PFSK-1 (cell line): ENCODE measurements at regions not wholly inside any gene's neighbourhood (a gene's known extent, or its start where the extent isn't known, plus 50 kb on each side); places are given as distances from the start of the nearest gene placed in this dataset.

Source experiments
- FOXP2 ChIP-seq: optimal IDR thresholded peaks from 2 replicates; pipeline ENCODE3; 2011; ENCODE audit warnings: borderline replicate concordance, control low read depth, inconsistent platforms; ENCODE audit not compliant: insufficient read depth; ENCODE audit errors: extremely low read length, extremely low read depth
- POLR2AphosphoS5 ChIP-seq: IDR thresholded peaks from 2 replicates; pipeline ENCODE4 v1.6.1; 2012; ENCODE audit warnings: low read depth, mild to moderate bottlenecking, control low read depth, low read length, moderate library complexity
- REST ChIP-seq, 2 experiments: IDR thresholded peaks; 2 replicates each; pipeline versions ENCODE4 v1.6.1 to v1.8.0; 2011 to 2012; ENCODE audit warnings: low read depth in 2 of 2, low read length in 2 of 2, control low read depth in 1 of 2, inconsistent platforms in 1 of 2, mild to moderate bottlenecking in 1 of 2, moderate library complexity in 1 of 2; ENCODE audit not compliant: insufficient read depth in 1 of 2
- SIN3A ChIP-seq: IDR thresholded peaks from 2 replicates; pipeline ENCODE4 v1.6.1; 2012; ENCODE audit warnings: mild to moderate bottlenecking, low read length, moderate library complexity, borderline replicate concordance; ENCODE audit not compliant: insufficient read depth
- TAF1 ChIP-seq: IDR thresholded peaks from 2 replicates; pipeline ENCODE4 v1.6.1; 2012; ENCODE audit warnings: low read length, control low read depth, borderline replicate concordance; ENCODE audit not compliant: insufficient read depth

GRCh38 chr10:9111976-9112375 lies 1057.5 kb downstream of the GATA3 start:
- TF ChIP-seq POLR2AphosphoS5: no peak
- TF ChIP-seq TAF1: no peak
- TF ChIP-seq REST (IDR thresholded peaks at IDR 0.05; ENCODE audit: insufficient read depth in 1 of 2, low read depth in 2 of 2, low read length in 2 of 2): no peak
- no peak for TF ChIP-seq SIN3A
- TF ChIP-seq FOXP2: no peak
